ENCODE measurements at regions not wholly inside any gene's neighbourhood (a gene's known extent, or its start where the extent isn't known, plus 50 kb on each side); places are given as distances from the start of the nearest gene placed in this dataset.

DNA sequence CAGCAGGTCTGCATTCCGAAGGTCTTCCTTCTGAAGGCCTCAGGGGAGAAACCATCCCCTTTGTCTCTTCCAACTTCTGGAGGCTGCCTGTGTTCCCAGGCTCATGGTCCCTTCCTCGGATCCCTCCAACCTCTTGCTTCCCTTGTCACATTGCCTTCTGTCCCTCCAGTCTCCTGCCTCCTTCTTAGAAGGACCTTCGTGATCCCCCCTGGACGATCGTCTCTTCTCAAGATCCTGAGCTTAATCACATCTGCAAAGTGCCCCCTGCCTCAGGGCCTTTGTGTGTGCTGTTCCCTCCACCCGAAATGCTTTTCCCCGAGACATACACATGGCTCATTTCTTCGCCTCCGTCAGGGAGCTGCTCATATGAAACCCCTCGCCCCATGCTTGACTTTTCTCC, 505.8 kb downstream of the SHQ1 start:
- no peaks in the 10 kb centered on the region for H3K9me3 ChIP-seq (ENCODE audit: control insufficient read depth, insufficient read depth, low read length)
- H3K36me3 ChIP-seq (ENCODE audit: control insufficient read depth, insufficient read depth, low read length): no peaks in the 10 kb centered on the region
- no peaks in the 10 kb centered on the region for H3K27me3 ChIP-seq (ENCODE audit: control insufficient read depth, insufficient read depth, low read length)
- no peak overlapping the region for H3K9ac ChIP-seq (ENCODE audit: low read depth, low read length)
- peaks cover 3% of the 10 kb centered on the region; the same call in 1 of the 2 replicates for H3K4me1 ChIP-seq (ENCODE audit: control insufficient read depth, insufficient read depth, low read length)
- H3K27ac ChIP-seq (ENCODE audit: low read depth, low read length): no peak overlapping the region
- no peak overlapping the region for H3K4me3 ChIP-seq (ENCODE audit: low read depth, low read length)

GRCh38 chr3:72341920-72342319, 506.3 kb downstream of the SHQ1 start:
- Histone ChIP-seq H3K9me3 (ENCODE audit: control insufficient read depth, insufficient read depth, low read length) (no peaks in the 10 kb centered on the region), H3K4me1 (ENCODE audit: control insufficient read depth, insufficient read depth, low read length) (peaks cover 3% of the 10 kb centered on the region; the same call in 1 of the 2 replicates), H3K27me3 (ENCODE audit: control insufficient read depth, insufficient read depth, low read length) (no peaks in the 10 kb centered on the region), H3K4me3 (ENCODE audit: low read depth, low read length) (no peak overlapping the region), H3K27ac (ENCODE audit: low read depth, low read length) (no peak overlapping the region), H3K36me3 (ENCODE audit: control insufficient read depth, insufficient read depth, low read length) (no peaks in the 10 kb centered on the region), H3K9ac (ENCODE audit: low read depth, low read length) (no peak overlapping the region)

DNA sequence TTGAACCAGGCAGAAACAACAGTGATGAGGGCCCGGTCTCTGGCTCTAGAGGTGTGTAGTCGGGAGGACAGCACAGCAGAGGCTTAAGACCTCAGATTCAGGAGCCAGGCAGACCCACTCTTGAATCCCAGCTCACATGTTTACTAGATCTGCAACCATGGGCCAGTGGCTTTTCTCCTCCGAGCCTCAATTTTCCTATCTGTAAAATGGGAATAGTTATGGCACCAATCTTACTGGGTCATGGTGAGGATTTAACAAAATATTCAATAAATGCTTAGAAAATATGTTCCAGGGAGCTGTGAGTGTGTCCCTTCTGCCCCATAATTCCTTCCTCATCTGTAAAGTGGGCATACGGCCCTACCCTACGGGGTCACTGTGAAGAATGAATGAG, 506.9 kb downstream of the SHQ1 start:
- H3K9me3 ChIP-seq (ENCODE audit: control insufficient read depth, insufficient read depth, low read length): no peaks in the 10 kb centered on the region
- no peak overlapping the region for H3K27ac ChIP-seq (ENCODE audit: low read depth, low read length)

GRCh38 chr3:72340476-72341379, 507.5 kb downstream of the SHQ1 start:
- no peak overlapping the region for H3K9ac ChIP-seq (ENCODE audit: low read depth, low read length)
- H3K4me1 ChIP-seq (ENCODE audit: control insufficient read depth, insufficient read depth, low read length): peaks cover 4% of the 10 kb centered on the region; the same call in 1 of the 2 replicates
- no peaks in the 10 kb centered on the region for H3K27me3 ChIP-seq (ENCODE audit: control insufficient read depth, insufficient read depth, low read length)
- H3K27ac ChIP-seq (ENCODE audit: low read depth, low read length): no peak overlapping the region
- no peaks in the 10 kb centered on the region for H3K9me3 ChIP-seq (ENCODE audit: control insufficient read depth, insufficient read depth, low read length)
- H3K36me3 ChIP-seq (ENCODE audit: control insufficient read depth, insufficient read depth, low read length): no peaks in the 10 kb centered on the region
- H3K4me3 ChIP-seq (ENCODE audit: low read depth, low read length): no peak overlapping the region

More for the DNA sequence above, 506.9 kb downstream of the SHQ1 start:
- H3K4me1 ChIP-seq (ENCODE audit: control insufficient read depth, insufficient read depth, low read length): peaks cover 3% of the 10 kb centered on the region; the same call in 1 of the 2 replicates
- no peaks in the 10 kb centered on the region for H3K27me3 ChIP-seq (ENCODE audit: control insufficient read depth, insufficient read depth, low read length)
- no peak overlapping the region for H3K4me3 ChIP-seq (ENCODE audit: low read depth, low read length)
- no peak overlapping the region for H3K9ac ChIP-seq (ENCODE audit: low read depth, low read length)
- H3K36me3 ChIP-seq (ENCODE audit: control insufficient read depth, insufficient read depth, low read length): no peaks in the 10 kb centered on the region

DNA sequence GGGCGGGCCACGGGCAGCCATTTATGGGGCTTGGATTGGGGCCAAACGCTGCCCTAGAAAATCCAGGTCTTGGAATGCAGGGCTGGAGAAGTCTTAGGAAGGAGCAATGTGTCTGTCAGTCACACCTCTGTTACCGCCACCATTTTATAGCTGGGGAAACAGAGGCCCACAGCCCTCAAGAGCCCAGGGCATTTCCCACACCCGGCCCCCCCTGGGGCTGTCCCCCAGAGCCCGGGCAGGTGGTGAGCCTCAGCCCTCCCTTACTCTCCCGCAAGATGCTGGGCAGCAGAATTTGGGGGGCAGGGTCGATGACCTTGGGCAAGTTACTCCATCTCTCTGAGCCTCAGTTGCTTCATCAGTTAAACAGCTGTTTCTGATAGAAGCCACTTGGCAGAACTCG, 508.2 kb downstream of the SHQ1 start:
- Histone ChIP-seq H3K4me1 (ENCODE audit: control insufficient read depth, insufficient read depth, low read length) (peaks cover 10% of the 10 kb centered on the region; the same call in 1 of the 2 replicates), H3K9ac (ENCODE audit: low read depth, low read length) (no peak overlapping the region), H3K27me3 (ENCODE audit: control insufficient read depth, insufficient read depth, low read length) (no peaks in the 10 kb centered on the region), H3K4me3 (ENCODE audit: low read depth, low read length) (no peak overlapping the region), H3K27ac (ENCODE audit: low read depth, low read length) (no peak overlapping the region), H3K36me3 (ENCODE audit: control insufficient read depth, insufficient read depth, low read length) (no peaks in the 10 kb centered on the region), H3K9me3 (ENCODE audit: control insufficient read depth, insufficient read depth, low read length) (no peaks in the 10 kb centered on the region)

DNA sequence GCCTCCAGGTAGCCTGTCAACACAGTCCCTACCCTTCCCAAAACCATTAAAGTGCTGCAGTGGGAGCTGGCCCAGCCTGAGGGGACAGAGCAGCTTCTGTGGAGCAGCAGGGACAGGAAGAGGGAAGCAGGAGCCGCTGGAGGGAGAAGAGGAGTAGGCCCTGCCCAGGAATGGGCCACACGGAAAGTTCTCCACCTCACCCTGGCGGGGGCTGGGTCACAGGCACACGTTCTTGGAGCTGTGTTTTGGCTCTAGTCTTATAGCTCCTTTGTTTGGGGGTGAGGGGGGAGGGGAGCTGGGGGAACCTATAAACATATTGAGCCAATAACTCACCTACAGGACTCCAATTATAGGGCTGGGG, 508.6 kb downstream of the SHQ1 start:
- no peaks in the 10 kb centered on the region for H3K27me3 ChIP-seq (ENCODE audit: control insufficient read depth, insufficient read depth, low read length)
- H3K4me3 ChIP-seq (ENCODE audit: low read depth, low read length): no peak overlapping the region
- no peak overlapping the region for H3K9ac ChIP-seq (ENCODE audit: low read depth, low read length)
- H3K4me1 ChIP-seq (ENCODE audit: control insufficient read depth, insufficient read depth, low read length): peaks cover 10% of the 10 kb centered on the region; the same call in 1 of the 2 replicates
- no peak overlapping the region for H3K27ac ChIP-seq (ENCODE audit: low read depth, low read length)
- H3K9me3 ChIP-seq (ENCODE audit: control insufficient read depth, insufficient read depth, low read length): no peaks in the 10 kb centered on the region
- H3K36me3 ChIP-seq (ENCODE audit: control insufficient read depth, insufficient read depth, low read length): no peaks in the 10 kb centered on the region

DNA sequence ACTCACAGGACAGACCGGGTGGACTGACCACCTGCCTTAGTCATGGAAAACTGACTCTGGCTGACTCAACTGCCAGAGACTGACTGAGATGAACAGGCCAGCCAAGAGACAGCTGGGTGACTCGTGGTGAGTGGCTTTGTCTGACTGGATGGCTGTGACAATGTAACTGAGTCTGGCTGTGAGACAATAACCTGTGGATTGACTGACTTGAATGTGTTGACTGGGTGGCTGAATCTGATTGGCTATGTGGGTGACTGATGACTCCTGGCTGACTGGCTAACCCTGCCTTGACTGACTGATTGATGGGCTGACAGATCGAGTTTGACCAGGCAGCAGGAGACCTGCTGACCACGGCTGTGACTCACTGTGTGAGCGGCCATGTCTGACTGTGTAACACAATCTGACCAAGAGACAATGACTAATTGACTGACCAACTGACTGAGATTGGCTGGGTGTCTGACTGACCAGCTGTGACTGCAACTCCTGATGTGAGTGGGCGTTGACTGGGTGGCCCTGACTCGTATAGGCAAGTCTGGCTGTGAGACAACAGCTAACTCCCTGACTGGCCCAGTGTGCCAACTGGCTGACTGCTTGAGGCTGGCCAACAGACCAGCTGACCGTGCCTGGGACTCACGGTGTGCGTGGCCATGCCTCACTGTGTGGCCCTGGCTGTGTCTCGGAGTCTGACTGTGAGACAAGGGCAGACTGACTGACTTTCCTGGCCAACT, 509.1 kb downstream of the SHQ1 start:
- Histone ChIP-seq H3K4me3 (ENCODE audit: low read depth, low read length) (no peak overlapping the region), H3K27ac (ENCODE audit: low read depth, low read length) (no peak overlapping the region), H3K27me3 (ENCODE audit: control insufficient read depth, insufficient read depth, low read length) (no peaks in the 10 kb centered on the region), H3K36me3 (ENCODE audit: control insufficient read depth, insufficient read depth, low read length) (no peaks in the 10 kb centered on the region), H3K9me3 (ENCODE audit: control insufficient read depth, insufficient read depth, low read length) (no peaks in the 10 kb centered on the region), H3K9ac (ENCODE audit: low read depth, low read length) (no peak overlapping the region), H3K4me1 (ENCODE audit: control insufficient read depth, insufficient read depth, low read length) (peaks cover 10% of the 10 kb centered on the region; the same call in 1 of the 2 replicates)

- Histone ChIP-seq H3K4me1 (ENCODE audit: control insufficient read depth, insufficient read depth, low read length) (peaks cover 10% of the 10 kb centered on the region; the same call in 1 of the 2 replicates), H3K4me3 (ENCODE audit: low read depth, low read length) (no peak overlapping the region), H3K27ac (ENCODE audit: low read depth, low read length) (no peak overlapping the region), H3K9ac (ENCODE audit: low read depth, low read length) (no peak overlapping the region), H3K9me3 (ENCODE audit: control insufficient read depth, insufficient read depth, low read length) (no peaks in the 10 kb centered on the region), H3K27me3 (ENCODE audit: control insufficient read depth, insufficient read depth, low read length) (no peaks in the 10 kb centered on the region; the same call in 1 of the 2 replicates), H3K36me3 (ENCODE audit: control insufficient read depth, insufficient read depth, low read length) (no peaks in the 10 kb centered on the region)
Observed at GRCh38 chr3:72338082-72338941, 509.9 kb downstream of the SHQ1 start.

DNA sequence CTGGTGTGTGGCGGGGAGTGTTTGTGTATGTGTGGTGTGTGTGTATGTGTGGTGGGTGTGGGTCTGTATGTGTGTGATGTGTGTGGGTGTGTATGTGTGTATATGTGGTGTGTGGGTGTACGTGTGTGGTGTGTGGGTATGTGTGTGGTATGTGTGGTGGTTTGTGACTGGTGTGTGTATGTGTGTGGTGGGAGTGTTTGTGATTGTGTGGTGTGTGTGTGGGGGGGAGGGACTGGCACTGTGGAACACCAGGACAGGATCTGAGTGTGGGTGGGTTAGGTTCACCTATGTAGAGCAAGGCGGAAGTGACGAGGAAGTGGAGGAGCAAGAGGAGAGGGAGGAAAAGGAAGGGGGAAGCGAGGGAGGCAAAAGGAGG, 510.8 kb downstream of the SHQ1 start:
- H3K9ac ChIP-seq (ENCODE audit: low read depth, low read length): no peak overlapping the region

GRCh38 chr3:72336821-72337479, 511.3 kb downstream of the SHQ1 start:
- Histone ChIP-seq H3K27ac (ENCODE audit: low read depth, low read length) (no peak overlapping the region), H3K36me3 (ENCODE audit: control insufficient read depth, insufficient read depth, low read length) (no peaks in the 10 kb centered on the region), H3K9ac (ENCODE audit: low read depth, low read length) (no peak overlapping the region), H3K27me3 (ENCODE audit: control insufficient read depth, insufficient read depth, low read length) (no peaks in the 10 kb centered on the region; the same call in 1 of the 2 replicates), H3K9me3 (ENCODE audit: control insufficient read depth, insufficient read depth, low read length) (no peaks in the 10 kb centered on the region), H3K4me1 (ENCODE audit: control insufficient read depth, insufficient read depth, low read length) (peaks cover 10% of the 10 kb centered on the region; the same call in 1 of the 2 replicates), H3K4me3 (ENCODE audit: low read depth, low read length) (no peak overlapping the region)

More for the DNA sequence above, 510.8 kb downstream of the SHQ1 start:
- peaks cover 10% of the 10 kb centered on the region; the same call in 1 of the 2 replicates for H3K4me1 ChIP-seq (ENCODE audit: control insufficient read depth, insufficient read depth, low read length)
- no peaks in the 10 kb centered on the region; the same call in 1 of the 2 replicates for H3K27me3 ChIP-seq (ENCODE audit: control insufficient read depth, insufficient read depth, low read length)
- H3K9me3 ChIP-seq (ENCODE audit: control insufficient read depth, insufficient read depth, low read length): no peaks in the 10 kb centered on the region
- no peak overlapping the region for H3K27ac ChIP-seq (ENCODE audit: low read depth, low read length)
- H3K4me3 ChIP-seq (ENCODE audit: low read depth, low read length): no peak overlapping the region
- H3K36me3 ChIP-seq (ENCODE audit: control insufficient read depth, insufficient read depth, low read length): no peaks in the 10 kb centered on the region

All from HUES48 (cell line).